ENCODE measurements at regions not wholly inside any gene's neighbourhood (a gene's known extent, or its start where the extent isn't known, plus 50 kb on each side); places are given as distances from the start of the nearest gene placed in this dataset.

DNA sequence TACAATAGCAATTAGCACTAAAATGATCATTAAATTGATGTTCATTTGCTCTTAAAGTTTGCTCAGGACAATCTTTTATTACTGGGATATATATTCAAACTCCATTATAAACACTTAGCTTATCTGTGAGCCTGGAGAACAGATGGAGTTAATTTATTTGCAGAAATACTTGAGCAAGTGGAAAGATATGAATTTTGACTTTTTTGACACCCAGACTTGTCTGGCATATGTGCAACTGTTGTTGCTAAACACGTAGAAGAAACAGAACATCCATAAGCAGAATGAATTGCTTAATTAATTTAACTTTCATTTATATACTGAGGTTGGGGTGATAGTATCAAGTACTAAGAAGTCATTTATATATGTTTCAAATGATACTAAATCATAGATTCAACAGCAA lies 820.7 kb upstream of the TYRP1 start:
- H3K4me3 ChIP-seq (ENCODE audit: low read depth, low read length), result no peak overlapping the region
- no peak for DNase-seq (ENCODE audit: low read depth)
- no peak for TF ChIP-seq CTCF (IDR thresholded peaks at IDR 0.05; ENCODE audit: low read depth, low read length, missing control alignments)

- TF ChIP-seq CTCF (IDR thresholded peaks at IDR 0.05; ENCODE audit: low read depth, low read length, missing control alignments), result no peak
- H3K4me3 ChIP-seq (ENCODE audit: low read depth, low read length), result no peak overlapping the region
- no peak for DNase-seq (ENCODE audit: low read depth)
Measured at GRCh38 chr9:11874414-11874813, 818.8 kb upstream of the TYRP1 start.

GRCh38 chr9:11892401-11892800 lies 800.8 kb upstream of the TYRP1 start:
- DNase-seq (ENCODE audit: low read depth), result no peak
- no peak for TF ChIP-seq CTCF (IDR thresholded peaks at IDR 0.05; ENCODE audit: low read depth, low read length, missing control alignments)
- H3K4me3 ChIP-seq (ENCODE audit: low read depth, low read length), result no peak overlapping the region

DNA sequence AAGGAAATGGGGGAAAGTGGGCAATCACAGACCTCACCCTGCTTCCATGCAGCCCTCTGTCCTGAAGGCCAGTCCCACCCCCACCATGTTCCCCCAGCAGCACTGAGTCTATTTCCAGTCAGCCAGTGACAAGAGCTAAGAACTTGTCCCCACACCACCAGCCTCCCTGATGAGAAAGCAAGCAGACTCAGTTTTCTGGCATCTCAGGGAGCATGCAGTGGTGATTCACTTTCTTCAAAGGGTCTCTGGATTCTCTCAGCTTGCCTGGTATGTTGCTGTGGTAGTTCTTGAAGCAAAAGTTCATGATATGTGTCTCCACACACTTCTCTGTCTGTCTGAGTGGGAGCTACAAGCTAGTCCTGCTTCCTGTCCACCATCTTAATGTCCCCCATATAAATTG lies 799.9 kb upstream of the TYRP1 start:
- H3K4me3 ChIP-seq (ENCODE audit: low read depth, low read length), result no peak overlapping the region
- no peak for TF ChIP-seq CTCF (IDR thresholded peaks at IDR 0.05; ENCODE audit: low read depth, low read length, missing control alignments)
- DNase-seq (ENCODE audit: low read depth), result no peak

GRCh38 chr9:11894136-11894535 lies 799.0 kb upstream of the TYRP1 start:
- H3K4me3 ChIP-seq (ENCODE audit: low read depth, low read length), result no peak overlapping the region
- no peak for TF ChIP-seq CTCF (IDR thresholded peaks at IDR 0.05; ENCODE audit: low read depth, low read length, missing control alignments)
- DNase-seq (ENCODE audit: low read depth), result no peak

- no peak for TF ChIP-seq CTCF (IDR thresholded peaks at IDR 0.05; ENCODE audit: low read depth, low read length, missing control alignments)
- DNase-seq (ENCODE audit: low read depth), result no peak
Measured at GRCh38 chr9:11902610-11903009, 790.6 kb upstream of the TYRP1 start.

GRCh38 chr9:11915699-11916098 lies 777.5 kb upstream of the TYRP1 start:
- DNase-seq (ENCODE audit: low read depth), result no peak
- no peak for TF ChIP-seq CTCF (IDR thresholded peaks at IDR 0.05; ENCODE audit: low read depth, low read length, missing control alignments)
- no peak overlapping the region for H3K4me3 ChIP-seq (ENCODE audit: low read depth, low read length)

More at GRCh38 chr9:11902610-11903009, 790.6 kb upstream of the TYRP1 start:
- H3K4me3 ChIP-seq (ENCODE audit: low read depth, low read length), result no peak overlapping the region
